ENCODE measurements at regions not wholly inside any gene's neighbourhood (a gene's known extent, or its start where the extent isn't known, plus 50 kb on each side); places are given as distances from the start of the nearest gene placed in this dataset.

GRCh38 chr14:26190646-26191045 is 407.2 kb downstream of the NOVA1 start:
- Histone ChIP-seq H3K4me1 (no peaks in the 10 kb centered on the region), H3K4me2 (no peak overlapping the region), H3K9me3 (no peaks in the 10 kb centered on the region), H3K4me3 (no peak overlapping the region), H3K27ac (no peak overlapping the region)
- ChIA-PET CTCF (interaction anchor here (1.2 kb wide), 1 partner anchor 15 kb away, joined by 3 read pairs; no protein-coding TSS in a partner anchor), POLR2A (no interaction called here)
- 11% methylated on average over 2 of the region's 2 CpGs for WGBS (ENCODE audit: missing lambda C conversion rate)
- TF ChIP-seq FOSB (CRISPR knock-in tag; IDR thresholded peaks at IDR 0.05), result no peak
- no peak for TF ChIP-seq HOXA7 (CRISPR knock-in tag; IDR thresholded peaks at IDR 0.05)
- no peak for TF ChIP-seq KDM5A (IDR thresholded peaks at IDR 0.05)
- no peak for TF ChIP-seq ZNF302 (CRISPR knock-in tag; IDR thresholded peaks at IDR 0.05)
- TF ChIP-seq ZC3H11A (IDR thresholded peaks at IDR 0.05), result no peak
- TF ChIP-seq CBX2 (IDR thresholded peaks at IDR 0.05; ENCODE audit: borderline replicate concordance, low read depth), result no peak
- TF ChIP-seq CHD4 (IDR thresholded peaks at IDR 0.05; ENCODE audit: borderline replicate concordance), result no peak
- TF ChIP-seq CBX8 (IDR thresholded peaks at IDR 0.05), result no peak
- TF ChIP-seq HOXB5 (CRISPR knock-in tag; IDR thresholded peaks at IDR 0.05), result no peak
- no peak for TF ChIP-seq REST (IDR thresholded peaks at IDR 0.05)
- no peak for TF ChIP-seq RAD21 (conservative IDR thresholded peaks at IDR 0.05 in 1 of 2, IDR thresholded peaks at IDR 0.05 in 1 of 2)
- no peak for TF ChIP-seq PHF8 (IDR thresholded peaks at IDR 0.05; ENCODE audit: borderline replicate concordance, low read depth)
- no peak for TF ChIP-seq FOXS1 (CRISPR knock-in tag; IDR thresholded peaks at IDR 0.05)
- TF ChIP-seq JUNB (IDR thresholded peaks at IDR 0.05), result no peak
- TF ChIP-seq ZSCAN20 (CRISPR knock-in tag; IDR thresholded peaks at IDR 0.05), result no peak
- no peak for TF ChIP-seq EHMT2 (IDR thresholded peaks at IDR 0.05; ENCODE audit: low read depth)
- no peak for TF ChIP-seq MYC (IDR thresholded peaks at IDR 0.05; ENCODE audit: borderline replicate concordance, low read length)
- TF ChIP-seq POLR2AphosphoS2 (conservative IDR thresholded peaks at IDR 0.05; ENCODE audit: low read length), result no peak
- no peak for TF ChIP-seq MAX (IDR thresholded peaks at IDR 0.05)
- no peak for TF ChIP-seq EHF (CRISPR knock-in tag; IDR thresholded peaks at IDR 0.05)
- FAIRE-seq (no peak), DNase-seq (ENCODE audit: low read depth in 1 of 2, low spot score in 1 of 2) (no peak), ATAC-seq (no peak)

- H3K4me3 ChIP-seq, result no peak overlapping the region
- H3K9me3 ChIP-seq, result no peaks in the 10 kb centered on the region
- FAIRE-seq (no peak), DNase-seq (ENCODE audit: low read depth in 1 of 2, low spot score in 1 of 2) (no peak), ATAC-seq (no peak)
- H3K4me1 ChIP-seq, result no peaks in the 10 kb centered on the region
- CTCF ChIA-PET, result no interaction called here
- H3K4me2 ChIP-seq, result no peak overlapping the region
- no peak overlapping the region for H3K27ac ChIP-seq
- POLR2A ChIA-PET, result no interaction called here
- 35% methylated on average over 2 of the region's 2 CpGs for WGBS (ENCODE audit: missing lambda C conversion rate)
- no peak for TF ChIP-seq HES2 (IDR thresholded peaks at IDR 0.05)
- no peak for TF ChIP-seq MAZ (IDR thresholded peaks at IDR 0.05; ENCODE audit: borderline replicate concordance, low read depth, low read length)
- no peak for TF ChIP-seq CHD2 (IDR thresholded peaks at IDR 0.05; ENCODE audit: low read length, partially characterized antibody)
- no peak for TF ChIP-seq MYC (IDR thresholded peaks at IDR 0.05; ENCODE audit: borderline replicate concordance, low read length)
- no peak for TF ChIP-seq HMGXB4 (CRISPR knock-in tag; IDR thresholded peaks at IDR 0.05; ENCODE audit: borderline replicate concordance)
- no peak for TF ChIP-seq SMC3 (IDR thresholded peaks at IDR 0.05)
- no peak for TF ChIP-seq USF2 (IDR thresholded peaks at IDR 0.05)
- no peak for TF ChIP-seq FOSB (CRISPR knock-in tag; IDR thresholded peaks at IDR 0.05)
- no peak for TF ChIP-seq ZC3H11A (IDR thresholded peaks at IDR 0.05)
- no peak for TF ChIP-seq FOXS1 (CRISPR knock-in tag; IDR thresholded peaks at IDR 0.05)
- TF ChIP-seq JUNB (IDR thresholded peaks at IDR 0.05), result no peak
- no peak for TF ChIP-seq JUN (IDR thresholded peaks at IDR 0.05)
- TF ChIP-seq RAD21 (conservative IDR thresholded peaks at IDR 0.05 in 1 of 2, IDR thresholded peaks at IDR 0.05 in 1 of 2), result no peak
- TF ChIP-seq TP53 (CRISPR knock-in tag; IDR thresholded peaks at IDR 0.05), result no peak
Observed at GRCh38 chr14:26187996-26188620, 409.7 kb downstream of the NOVA1 start.

Data from A549 (cell line).